ENCODE measurements at regions not wholly inside any gene's neighbourhood (a gene's known extent, or its start where the extent isn't known, plus 50 kb on each side); places are given as distances from the start of the nearest gene placed in this dataset.
A peak's percentile ranks its signal among the peaks of the same experiment; 100 is the strongest.

DNA sequence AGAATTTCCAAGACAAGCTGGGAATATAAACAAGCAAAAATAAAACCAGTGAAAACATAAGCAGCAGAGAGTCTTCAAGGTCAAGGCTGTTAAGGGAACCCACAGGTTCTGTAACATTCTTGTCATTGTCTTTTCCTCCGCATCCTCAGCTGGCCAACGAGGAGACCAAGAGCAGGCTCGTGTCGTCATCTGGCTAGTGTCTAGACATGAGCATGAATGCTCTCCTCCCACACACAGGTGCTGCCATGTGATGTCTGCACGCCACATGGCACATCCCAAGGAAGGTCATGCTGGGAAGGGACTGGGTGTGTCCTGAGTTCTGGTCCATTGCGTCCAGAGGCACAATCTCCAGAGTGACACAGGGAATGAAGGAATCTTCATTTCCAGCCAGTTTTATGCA, 156.2 kb downstream of the POLR2M start:
- H3K4me1 Mint-ChIP-seq, result no peaks in the 10 kb centered on the region
- H3K36me3 Mint-ChIP-seq, result no peaks in the 10 kb centered on the region
- H3K9me3 Mint-ChIP-seq, result peaks cover 1% of the 10 kb centered on the region
- ATAC-seq (no peak), DNase-seq (ENCODE audit: low spot score) (no peak)
- H3K27ac Mint-ChIP-seq, result no peak overlapping the region
- H3K4me3 Mint-ChIP-seq, result no peak overlapping the region
- ChIA-PET POLR2A (no interaction called here), CTCF (interaction anchor here (0.6 to 5.6 kb wide), 6 partner anchors 110 to 208 kb away, joined by 3 to 33 read pairs (median 5); no protein-coding TSS in a partner anchor)
- TF ChIP-seq EMX1 (CRISPR knock-in tag; IDR thresholded peaks at IDR 0.05) (no peak), FOXJ3 (CRISPR knock-in tag; IDR thresholded peaks at IDR 0.05; ENCODE audit: borderline replicate concordance) (no peak), RELA (CRISPR knock-in tag; IDR thresholded peaks at IDR 0.05; ENCODE audit: borderline replicate concordance) (no peak), GABPB1 (CRISPR knock-in tag; IDR thresholded peaks at IDR 0.05) (no peak), OVOL2 (CRISPR knock-in tag; IDR thresholded peaks at IDR 0.05; ENCODE audit: borderline replicate concordance) (no peak)
- TF ChIP-seq, protein P1, sequence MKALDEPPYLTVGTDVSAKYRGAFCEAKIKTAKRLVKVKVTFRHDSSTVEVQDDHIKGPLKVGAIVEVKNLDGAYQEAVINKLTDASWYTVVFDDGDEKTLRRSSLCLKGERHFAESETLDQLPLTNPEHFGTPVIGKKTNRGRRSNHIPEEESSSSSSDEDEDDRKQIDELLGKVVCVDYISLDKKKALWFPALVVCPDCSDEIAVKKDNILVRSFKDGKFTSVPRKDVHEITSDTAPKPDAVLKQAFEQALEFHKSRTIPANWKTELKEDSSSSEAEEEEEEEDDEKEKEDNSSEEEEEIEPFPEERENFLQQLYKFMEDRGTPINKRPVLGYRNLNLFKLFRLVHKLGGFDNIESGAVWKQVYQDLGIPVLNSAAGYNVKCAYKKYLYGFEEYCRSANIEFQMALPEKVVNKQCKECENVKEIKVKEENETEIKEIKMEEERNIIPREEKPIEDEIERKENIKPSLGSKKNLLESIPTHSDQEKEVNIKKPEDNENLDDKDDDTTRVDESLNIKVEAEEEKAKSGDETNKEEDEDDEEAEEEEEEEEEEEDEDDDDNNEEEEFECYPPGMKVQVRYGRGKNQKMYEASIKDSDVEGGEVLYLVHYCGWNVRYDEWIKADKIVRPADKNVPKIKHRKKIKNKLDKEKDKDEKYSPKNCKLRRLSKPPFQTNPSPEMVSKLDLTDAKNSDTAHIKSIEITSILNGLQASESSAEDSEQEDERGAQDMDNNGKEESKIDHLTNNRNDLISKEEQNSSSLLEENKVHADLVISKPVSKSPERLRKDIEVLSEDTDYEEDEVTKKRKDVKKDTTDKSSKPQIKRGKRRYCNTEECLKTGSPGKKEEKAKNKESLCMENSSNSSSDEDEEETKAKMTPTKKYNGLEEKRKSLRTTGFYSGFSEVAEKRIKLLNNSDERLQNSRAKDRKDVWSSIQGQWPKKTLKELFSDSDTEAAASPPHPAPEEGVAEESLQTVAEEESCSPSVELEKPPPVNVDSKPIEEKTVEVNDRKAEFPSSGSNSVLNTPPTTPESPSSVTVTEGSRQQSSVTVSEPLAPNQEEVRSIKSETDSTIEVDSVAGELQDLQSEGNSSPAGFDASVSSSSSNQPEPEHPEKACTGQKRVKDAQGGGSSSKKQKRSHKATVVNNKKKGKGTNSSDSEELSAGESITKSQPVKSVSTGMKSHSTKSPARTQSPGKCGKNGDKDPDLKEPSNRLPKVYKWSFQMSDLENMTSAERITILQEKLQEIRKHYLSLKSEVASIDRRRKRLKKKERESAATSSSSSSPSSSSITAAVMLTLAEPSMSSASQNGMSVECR (CRISPR knock-in tag; IDR thresholded peaks at IDR 0.05; ENCODE audit: borderline replicate concordance), result no peak
- TF ChIP-seq, protein P2, sequence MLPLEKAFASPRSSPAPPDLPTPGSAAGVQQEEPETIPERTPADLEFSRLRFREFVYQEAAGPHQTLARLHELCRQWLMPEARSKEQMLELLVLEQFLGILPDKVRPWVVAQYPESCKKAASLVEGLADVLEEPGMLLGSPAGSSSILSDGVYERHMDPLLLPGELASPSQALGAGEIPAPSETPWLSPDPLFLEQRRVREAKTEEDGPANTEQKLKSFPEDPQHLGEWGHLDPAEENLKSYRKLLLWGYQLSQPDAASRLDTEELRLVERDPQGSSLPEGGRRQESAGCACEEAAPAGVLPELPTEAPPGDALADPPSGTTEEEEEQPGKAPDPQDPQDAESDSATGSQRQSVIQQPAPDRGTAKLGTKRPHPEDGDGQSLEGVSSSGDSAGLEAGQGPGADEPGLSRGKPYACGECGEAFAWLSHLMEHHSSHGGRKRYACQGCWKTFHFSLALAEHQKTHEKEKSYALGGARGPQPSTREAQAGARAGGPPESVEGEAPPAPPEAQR (CRISPR knock-in tag; IDR thresholded peaks at IDR 0.05), result no peak
- TF ChIP-seq, protein P3, sequence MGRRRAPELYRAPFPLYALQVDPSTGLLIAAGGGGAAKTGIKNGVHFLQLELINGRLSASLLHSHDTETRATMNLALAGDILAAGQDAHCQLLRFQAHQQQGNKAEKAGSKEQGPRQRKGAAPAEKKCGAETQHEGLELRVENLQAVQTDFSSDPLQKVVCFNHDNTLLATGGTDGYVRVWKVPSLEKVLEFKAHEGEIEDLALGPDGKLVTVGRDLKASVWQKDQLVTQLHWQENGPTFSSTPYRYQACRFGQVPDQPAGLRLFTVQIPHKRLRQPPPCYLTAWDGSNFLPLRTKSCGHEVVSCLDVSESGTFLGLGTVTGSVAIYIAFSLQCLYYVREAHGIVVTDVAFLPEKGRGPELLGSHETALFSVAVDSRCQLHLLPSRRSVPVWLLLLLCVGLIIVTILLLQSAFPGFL (CRISPR knock-in tag; IDR thresholded peaks at IDR 0.05; ENCODE audit: borderline replicate concordance), result no peak
- TF ChIP-seq, protein P4, sequence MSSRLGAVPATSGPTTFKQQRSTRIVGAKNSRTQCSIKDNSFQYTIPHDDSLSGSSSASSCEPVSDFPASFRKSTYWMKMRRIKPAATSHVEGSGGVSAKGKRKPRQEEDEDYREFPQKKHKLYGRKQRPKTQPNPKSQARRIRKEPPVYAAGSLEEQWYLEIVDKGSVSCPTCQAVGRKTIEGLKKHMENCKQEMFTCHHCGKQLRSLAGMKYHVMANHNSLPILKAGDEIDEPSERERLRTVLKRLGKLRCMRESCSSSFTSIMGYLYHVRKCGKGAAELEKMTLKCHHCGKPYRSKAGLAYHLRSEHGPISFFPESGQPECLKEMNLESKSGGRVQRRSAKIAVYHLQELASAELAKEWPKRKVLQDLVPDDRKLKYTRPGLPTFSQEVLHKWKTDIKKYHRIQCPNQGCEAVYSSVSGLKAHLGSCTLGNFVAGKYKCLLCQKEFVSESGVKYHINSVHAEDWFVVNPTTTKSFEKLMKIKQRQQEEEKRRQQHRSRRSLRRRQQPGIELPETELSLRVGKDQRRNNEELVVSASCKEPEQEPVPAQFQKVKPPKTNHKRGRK (CRISPR knock-in tag; IDR thresholded peaks at IDR 0.05; ENCODE audit: borderline replicate concordance), result no peak
- TF ChIP-seq, protein P5, sequence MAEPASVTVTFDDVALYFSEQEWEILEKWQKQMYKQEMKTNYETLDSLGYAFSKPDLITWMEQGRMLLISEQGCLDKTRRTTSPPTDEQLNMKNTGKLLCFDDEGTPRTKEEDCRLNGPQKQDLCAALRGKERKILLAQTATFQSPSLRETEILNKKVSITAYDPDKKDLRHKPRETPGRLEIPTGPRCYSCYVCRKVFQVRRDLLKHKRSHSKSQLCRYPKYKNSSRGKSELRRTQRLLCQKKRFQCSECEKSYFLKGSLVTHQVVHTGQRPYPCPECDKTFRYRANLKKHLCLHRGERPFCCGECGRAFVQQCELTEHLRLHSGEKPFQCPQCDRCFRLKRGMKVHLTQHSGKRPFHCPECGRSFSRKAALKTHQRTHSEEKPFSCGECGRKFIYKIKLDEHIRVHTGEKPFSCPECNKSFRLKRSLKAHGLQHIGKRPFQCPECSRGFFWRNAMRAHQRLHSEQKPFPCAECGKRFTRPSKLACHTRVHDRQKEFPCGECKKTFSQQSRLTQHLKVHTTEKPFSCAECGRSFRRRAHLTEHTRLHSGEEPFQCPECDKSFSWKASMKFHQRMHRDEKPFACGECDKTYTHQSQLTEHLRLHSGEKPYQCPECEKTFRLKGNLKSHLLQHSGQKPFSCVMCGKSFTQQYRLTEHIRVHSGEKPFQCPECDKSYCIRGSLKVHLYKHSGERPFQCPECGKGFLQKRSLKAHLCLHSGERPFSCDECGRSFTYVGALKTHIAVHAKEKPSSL (CRISPR knock-in tag; conservative IDR thresholded peaks at IDR 0.05), result no peak
- TF ChIP-seq, protein P6, sequence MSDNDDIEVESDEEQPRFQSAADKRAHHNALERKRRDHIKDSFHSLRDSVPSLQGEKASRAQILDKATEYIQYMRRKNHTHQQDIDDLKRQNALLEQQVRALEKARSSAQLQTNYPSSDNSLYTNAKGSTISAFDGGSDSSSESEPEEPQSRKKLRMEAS (CRISPR knock-in tag; IDR thresholded peaks at IDR 0.05), result no peak
- H3K27me3 Mint-ChIP-seq (ENCODE audit: low read depth), result no peaks in the 10 kb centered on the region; the same call in 1 of the 2 replicates

DNA sequence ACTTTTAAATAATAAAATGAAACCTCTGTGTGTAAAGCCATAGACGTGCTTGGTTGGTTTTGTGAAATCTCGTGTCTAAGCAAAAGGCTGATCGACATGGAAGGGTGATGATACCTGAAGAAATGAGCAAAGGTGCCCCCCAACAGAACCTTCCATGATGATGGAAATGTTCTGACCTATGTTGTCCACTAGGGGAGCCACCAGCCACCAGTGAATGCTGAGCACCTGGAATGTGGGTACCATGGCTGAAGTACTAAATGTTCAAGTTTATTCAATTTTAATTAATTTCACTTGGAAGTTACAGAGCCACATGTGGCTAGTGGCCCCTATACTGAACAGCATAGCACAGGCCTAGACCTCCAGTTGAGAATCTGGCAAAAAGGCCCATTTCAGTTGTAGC, 158.8 kb downstream of the POLR2M start:
- peak; percentile 38 for DNase-seq (ENCODE audit: low spot score)
- ATAC-seq, result peak; percentile 71; the same call in 1 of the 2 replicates
- no peak overlapping the region for H3K27ac Mint-ChIP-seq
- CTCF ChIA-PET, result interaction anchor here (1.0 to 5.6 kb wide), 9 partner anchors 18 to 318 kb away, joined by 3 to 38 read pairs (median 5); partner anchors contain the start of genes ALDH1A2 and POLR2M
- no peak overlapping the region for H3K4me3 Mint-ChIP-seq
- H3K4me1 Mint-ChIP-seq, result no peaks in the 10 kb centered on the region
- H3K9me3 Mint-ChIP-seq, result peaks cover 13% of the 10 kb centered on the region
- H3K27me3 Mint-ChIP-seq (ENCODE audit: low read depth), result no peaks in the 10 kb centered on the region; the same call in 1 of the 2 replicates
- no peak for TF ChIP-seq ZNF396 (CRISPR knock-in tag; IDR thresholded peaks at IDR 0.05; ENCODE audit: borderline replicate concordance)
- TF ChIP-seq, protein P7, sequence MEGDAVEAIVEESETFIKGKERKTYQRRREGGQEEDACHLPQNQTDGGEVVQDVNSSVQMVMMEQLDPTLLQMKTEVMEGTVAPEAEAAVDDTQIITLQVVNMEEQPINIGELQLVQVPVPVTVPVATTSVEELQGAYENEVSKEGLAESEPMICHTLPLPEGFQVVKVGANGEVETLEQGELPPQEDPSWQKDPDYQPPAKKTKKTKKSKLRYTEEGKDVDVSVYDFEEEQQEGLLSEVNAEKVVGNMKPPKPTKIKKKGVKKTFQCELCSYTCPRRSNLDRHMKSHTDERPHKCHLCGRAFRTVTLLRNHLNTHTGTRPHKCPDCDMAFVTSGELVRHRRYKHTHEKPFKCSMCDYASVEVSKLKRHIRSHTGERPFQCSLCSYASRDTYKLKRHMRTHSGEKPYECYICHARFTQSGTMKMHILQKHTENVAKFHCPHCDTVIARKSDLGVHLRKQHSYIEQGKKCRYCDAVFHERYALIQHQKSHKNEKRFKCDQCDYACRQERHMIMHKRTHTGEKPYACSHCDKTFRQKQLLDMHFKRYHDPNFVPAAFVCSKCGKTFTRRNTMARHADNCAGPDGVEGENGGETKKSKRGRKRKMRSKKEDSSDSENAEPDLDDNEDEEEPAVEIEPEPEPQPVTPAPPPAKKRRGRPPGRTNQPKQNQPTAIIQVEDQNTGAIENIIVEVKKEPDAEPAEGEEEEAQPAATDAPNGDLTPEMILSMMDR (IDR thresholded peaks at IDR 0.05), result peak; percentile 73
- POLR2A ChIA-PET, result no interaction called here
- no peaks in the 10 kb centered on the region for H3K36me3 Mint-ChIP-seq

All from WTC11 (cell line).